ENCODE measurements at regions not wholly inside any gene's neighbourhood (a gene's known extent, or its start where the extent isn't known, plus 50 kb on each side); places are given as distances from the start of the nearest gene placed in this dataset.
"Not testable (repeated sequence)": the region's sequence is repeated elsewhere in the genome, so short reads cannot be mapped to it uniquely, and the experiment has no call there.

DNA sequence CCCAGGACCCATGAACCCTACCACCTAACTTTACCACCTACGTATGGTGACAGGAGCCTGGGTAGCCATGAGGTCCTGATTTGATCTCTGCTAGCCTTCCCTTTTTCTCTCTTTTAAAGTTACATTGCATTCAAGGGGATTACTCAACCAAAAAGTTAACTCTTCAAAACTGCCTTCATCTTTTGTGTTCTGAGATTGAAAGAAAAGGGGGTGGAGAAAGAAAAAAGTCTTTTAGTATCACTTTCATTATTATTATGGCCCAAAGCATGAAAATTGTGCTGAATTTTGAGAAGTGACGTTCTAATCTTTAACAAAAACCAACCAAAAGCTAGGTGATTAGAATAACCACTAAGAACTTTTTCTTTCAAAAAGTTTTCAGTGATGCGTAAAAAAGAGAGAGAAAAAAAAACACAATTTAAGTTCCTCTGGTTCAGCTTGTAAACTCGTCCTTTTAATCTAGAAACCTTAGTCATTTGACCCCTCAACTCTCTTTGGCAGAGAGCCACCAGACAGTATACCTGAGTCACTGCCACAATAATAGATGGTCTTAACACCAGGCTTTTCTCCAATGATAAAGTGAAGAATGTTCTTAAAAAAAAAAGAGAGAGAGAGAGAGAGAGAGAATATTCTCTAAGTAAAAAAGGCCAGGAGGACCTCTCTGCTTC lies 347.4 kb upstream of the FGF13 start:
- DNase-seq (ENCODE audit: low read depth in 3 of 3, low spot score in 2 of 3): peak in 1 of 3 donors; percentile 5

DNA sequence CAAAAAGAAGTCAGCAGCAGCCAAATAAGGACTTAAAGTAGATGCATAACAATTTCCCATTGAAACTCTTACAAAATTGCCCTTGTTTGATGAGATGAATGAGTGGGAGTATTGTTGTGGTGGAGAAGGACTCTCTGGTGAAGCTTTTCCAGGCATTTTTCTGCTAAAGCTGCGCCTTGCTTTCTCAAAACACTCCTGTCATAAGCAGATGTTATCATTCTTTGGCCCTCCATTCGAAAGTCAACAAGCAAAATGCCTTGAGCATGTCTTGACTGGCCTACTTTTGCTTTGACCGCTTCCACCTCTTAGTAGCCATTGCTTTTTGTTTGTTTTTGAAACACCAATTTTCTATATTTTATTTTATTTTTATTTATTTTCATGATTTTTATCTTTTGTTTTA lies 340.9 kb upstream of the FGF13 start:
- DNase-seq (ENCODE audit: low read depth in 3 of 3, low spot score in 2 of 3): no peak

DNA sequence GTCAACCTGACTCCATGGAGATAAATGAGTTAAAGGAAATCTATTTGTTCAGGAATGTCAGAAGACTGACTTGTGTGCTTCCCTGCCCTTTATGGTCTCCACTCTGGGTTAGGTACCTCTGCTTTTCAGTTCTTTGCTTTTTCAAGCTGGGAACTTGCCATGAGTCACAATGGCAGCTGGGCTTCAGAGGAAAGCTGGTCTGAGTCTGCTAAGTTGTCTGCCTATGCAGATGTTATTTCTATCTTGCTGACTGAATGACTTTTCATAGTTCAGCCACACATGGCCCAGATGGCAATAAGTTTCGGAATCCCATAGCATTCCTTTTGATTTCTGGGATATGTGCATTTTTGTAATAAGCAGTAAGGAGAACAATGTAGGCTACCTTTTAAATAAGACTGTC lies 337.9 kb upstream of the FGF13 start:
- no peak for DNase-seq (ENCODE audit: low read depth in 3 of 3, low spot score in 2 of 3)

DNA sequence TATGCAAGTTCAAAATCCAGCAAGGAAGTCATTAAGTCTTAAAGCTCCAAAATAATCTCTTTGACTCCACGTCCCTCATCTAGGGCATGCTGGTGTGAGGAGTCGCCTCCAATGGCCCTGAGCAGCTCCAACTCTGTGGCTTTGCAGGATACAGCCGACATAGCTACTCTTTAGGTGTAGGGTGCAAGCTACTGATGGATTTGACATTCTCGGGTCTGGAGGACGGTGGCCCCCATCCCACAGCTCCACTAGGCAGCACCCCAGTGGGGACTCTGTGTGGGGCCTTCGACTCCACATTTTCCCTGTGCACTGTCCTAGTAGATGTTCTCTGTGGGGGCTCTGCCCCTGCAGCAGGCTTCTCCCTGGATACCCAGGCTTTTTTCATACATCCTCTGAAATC lies 333.2 kb upstream of the FGF13 start:
- no peak for DNase-seq (ENCODE audit: low read depth in 3 of 3, low spot score in 2 of 3)

DNA sequence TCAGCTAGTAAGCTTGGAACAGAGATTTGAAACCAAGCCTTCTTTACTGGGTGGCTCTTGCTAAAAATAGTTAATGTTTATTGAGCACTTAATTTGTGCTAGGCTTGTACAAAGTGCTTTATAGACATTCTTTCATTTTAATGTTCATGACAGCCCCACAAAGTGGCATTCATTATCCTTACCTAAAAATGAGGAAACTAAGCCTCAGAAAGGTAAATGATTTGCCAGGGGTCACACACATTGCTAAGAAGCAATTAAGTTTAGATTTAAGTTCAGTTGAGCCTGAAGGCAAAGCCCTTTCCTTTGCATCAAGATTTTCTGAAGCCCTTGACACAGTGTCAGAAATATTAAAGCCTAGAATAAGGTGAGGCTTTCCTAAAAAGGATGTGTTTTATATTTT lies 327.5 kb upstream of the FGF13 start:
- DNase-seq (ENCODE audit: low read depth in 3 of 3, low spot score in 2 of 3): peak in 1 of 3 donors; percentile 1

DNA sequence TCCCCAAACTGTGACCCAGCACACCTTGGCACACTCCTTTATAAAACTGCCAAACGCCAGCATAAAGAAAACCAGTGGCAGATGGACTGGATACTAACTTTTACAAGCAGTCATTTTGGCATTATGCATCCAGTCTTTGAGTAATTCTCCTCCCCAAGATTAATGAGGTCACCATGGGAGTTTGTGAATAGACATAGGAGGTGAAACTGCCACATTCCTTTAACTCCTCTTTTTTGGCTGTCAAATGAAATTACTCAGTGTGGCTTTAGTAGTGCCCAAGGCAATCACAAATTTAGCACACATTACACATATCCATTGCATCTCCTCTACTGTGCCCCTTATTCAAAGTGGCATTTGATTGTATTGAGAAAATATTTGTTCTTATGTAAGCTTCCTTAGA lies 315.3 kb upstream of the FGF13 start:
- no peak for DNase-seq (ENCODE audit: low read depth in 3 of 3, low spot score in 2 of 3)

DNA sequence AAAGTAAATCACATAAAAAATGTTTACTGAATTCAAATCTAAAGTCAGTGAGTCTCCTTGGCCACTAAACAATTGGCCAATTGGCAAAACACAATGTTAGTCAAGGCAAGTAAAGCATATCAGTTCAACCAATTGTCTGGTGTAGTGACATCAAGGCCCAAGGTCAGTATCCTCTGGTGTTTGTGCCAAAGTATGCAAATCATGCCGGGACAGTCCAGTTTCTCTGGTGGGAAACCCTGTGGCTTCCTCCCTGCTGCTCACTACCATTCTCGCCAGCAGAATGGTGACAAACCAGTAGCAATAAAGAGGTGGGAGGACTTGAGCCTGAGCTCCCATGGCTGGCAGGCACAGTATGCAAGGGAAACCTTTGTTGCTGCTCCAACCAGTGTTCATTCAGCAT lies 314.9 kb upstream of the FGF13 start:
- DNase-seq (ENCODE audit: low read depth in 3 of 3, low spot score in 2 of 3): no peak

DNA sequence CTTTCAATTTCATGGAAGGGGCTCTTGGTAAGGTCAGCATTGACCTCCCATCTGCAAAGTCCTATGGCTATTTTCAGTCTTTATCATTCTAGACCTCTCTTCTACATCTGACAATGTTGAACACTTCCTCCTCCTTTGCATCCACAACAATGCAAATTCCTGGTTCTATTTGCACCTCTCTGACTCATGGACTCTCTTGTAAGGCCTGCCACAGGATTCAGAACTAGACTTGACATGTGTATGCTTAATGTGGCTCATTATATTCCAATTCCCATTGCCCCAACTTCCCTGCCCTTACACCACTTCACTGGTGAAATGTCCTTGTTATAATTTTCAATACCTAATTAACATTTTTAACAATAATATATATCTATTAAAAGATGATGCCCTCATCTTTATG lies 314.3 kb upstream of the FGF13 start:
- no peak for DNase-seq (ENCODE audit: low read depth in 3 of 3, low spot score in 2 of 3)

DNA sequence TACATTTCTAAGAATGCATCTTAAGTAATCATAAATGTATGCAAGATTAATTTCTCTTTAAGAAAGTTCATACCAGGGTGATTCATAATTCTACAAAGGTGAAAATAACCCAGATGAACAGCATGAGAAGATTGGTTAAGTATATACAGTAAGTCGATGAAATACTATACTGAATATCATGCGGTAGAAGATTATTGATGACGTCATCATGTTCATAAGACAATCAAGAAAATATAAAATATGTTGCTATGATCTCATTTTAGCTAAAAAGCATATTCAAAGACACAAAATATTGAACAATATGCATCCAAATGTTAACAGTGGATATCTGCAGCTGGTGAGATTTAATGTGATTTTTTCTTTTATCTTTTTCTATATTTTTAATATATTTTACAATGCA lies 312.0 kb upstream of the FGF13 start:
- DNase-seq (ENCODE audit: low read depth in 3 of 3, low spot score in 2 of 3): no peak

DNA sequence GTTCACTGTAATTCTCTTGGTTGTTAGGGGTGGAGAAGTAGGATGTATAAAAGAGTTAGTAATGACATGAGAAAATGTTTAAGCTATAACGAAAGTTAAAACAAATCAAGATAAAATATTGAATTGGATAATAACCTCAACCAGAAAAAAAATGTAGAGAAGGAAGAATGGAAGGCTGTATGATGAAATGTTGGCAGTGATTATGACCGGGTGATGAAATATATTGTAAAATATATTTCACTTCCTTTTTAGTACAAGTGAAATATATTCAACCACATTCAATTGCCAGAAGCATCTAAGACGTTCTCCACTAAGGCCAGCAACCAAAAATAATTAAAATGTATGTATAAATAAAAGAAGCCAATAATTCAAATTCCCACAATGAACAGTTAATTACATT lies 309.3 kb upstream of the FGF13 start:
- no peak for DNase-seq (ENCODE audit: low read depth in 3 of 3, low spot score in 2 of 3)

DNA sequence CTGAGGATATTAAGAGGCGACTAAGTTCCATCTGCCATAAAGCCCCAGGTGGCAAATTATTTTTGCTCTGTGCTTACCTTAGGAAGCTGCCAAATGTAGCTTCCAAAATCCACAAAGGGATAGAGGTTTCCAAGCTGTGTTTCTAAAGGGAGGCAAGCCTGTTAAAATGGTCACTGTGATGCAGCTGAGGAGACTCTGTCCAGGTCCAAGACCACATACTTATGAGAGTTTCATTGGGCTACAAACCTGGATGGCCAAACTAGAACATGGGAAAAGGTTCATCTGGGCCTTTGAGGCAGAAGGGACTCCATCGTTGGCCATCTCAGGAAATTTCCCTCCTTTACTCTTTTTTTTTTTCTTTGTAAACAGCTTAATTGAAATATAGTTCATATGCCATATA lies 306.9 kb upstream of the FGF13 start:
- DNase-seq (ENCODE audit: low read depth in 3 of 3, low spot score in 2 of 3): no peak

DNA sequence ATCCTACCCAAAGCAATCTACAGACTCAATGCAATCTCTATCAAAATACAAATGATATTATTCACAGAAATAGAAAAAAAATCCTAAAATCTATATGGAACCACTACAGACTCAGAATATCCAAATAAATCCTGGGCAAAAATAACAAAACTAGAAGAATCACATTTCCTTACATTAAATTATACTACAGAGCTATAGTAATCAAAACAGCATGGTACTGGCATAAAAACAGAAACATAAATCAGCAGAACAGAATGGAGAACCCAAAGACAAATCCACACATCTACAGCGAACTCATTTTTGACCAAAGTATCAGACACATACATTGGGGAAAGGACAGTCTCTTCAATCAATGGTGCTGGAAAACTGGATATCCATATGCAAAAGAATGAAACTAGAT lies 304.1 kb upstream of the FGF13 start:
- no peak for DNase-seq (ENCODE audit: low read depth in 3 of 3, low spot score in 2 of 3)

DNA sequence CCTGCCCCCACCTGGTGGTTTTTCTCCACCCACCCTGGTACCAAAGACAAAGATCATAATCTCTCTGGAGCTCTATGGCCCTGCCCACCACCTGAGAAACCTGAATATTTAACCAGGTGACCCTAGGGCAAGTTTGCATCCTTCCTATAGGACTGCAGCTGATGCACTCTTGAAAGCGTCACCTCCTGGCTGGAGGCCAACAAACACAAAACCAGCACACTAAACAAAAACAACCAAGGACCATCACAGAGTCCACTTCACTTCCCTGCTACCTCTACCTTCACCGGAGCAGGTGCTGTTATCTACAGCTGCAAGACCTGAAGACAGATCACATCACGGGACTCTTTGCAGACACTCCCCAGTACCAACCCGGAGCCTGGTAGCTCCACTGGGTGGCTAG lies 296.7 kb upstream of the FGF13 start:
- DNase-seq (ENCODE audit: low read depth in 3 of 3, low spot score in 2 of 3): no peak

DNA sequence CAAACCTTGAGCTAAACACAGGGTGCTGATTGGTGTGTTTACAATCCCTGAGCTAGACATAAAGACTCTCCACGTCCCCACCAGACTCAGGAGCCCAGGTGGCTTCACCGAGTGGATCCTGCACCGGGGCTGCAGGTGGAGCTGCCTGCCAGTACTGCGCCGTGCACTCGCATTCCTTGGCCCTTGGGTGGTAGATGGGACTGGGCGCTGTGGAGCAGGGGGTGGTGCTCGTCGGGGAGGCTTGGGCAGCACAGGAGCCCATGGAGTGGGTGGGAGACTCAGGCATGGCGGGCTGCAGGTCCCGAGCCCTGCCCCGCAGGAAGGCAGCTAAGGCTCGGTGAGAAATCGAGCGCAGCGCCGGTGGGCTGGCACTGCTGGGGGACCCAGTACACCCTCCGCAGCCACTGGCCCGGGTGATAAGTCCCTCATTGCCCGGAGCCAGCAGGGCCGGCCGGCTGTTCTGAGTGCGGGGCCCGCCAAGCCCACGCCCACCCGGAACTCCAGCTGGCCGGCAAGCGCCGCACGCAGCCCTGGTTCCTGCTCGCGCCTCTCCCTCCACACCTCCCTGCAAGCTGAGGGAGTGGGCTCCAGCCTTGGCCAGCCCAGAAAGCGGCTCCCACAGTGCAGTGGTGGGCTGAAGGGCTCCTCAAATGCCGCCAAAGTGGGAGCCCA lies 292.5 kb upstream of the FGF13 start:
- not testable (repeated sequence) for DNase-seq (ENCODE audit: low read depth in 3 of 3, low spot score in 2 of 3)

DNA sequence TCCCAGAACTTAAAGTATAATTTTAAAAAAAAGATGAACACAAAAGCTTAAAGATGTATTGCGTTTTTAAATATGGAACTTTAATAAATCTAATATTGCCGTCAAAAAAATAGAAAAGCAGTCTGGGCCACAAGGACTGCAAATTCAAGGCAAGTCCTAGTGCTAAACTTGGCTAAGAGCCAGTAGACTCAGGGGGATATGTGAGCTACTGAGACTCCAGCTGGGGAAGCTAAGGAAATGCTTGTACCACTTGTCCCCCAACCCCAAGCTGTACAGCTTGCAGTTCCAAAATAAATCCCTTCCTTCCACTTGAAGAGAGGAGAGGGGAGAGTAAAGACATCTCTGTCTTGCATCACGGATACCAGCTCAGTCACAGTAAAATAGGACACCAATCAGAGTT lies 290.8 kb upstream of the FGF13 start:
- no peak for DNase-seq (ENCODE audit: low read depth in 3 of 3, low spot score in 2 of 3)

DNA sequence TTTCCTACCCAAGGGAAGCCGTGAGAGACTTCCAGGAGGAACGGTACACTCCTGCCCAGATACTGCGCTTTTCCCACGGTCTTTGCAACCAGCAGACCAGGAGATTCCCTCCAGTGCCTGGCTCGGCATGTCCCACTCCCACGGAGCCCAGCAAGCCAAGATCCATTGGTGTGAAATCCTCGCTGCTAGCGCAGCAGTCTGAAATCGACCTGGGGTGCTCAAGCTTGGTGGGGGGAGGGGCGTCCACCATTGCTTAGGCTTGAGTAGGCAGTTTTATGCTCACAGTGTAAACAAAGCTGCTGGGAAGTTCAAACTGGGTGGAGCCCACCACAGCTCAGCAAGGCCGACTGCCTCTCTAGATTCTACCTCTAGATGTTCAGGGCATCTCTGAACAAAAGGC lies 284.8 kb upstream of the FGF13 start:
- no peak for DNase-seq (ENCODE audit: low read depth in 3 of 3, low spot score in 2 of 3)

DNA sequence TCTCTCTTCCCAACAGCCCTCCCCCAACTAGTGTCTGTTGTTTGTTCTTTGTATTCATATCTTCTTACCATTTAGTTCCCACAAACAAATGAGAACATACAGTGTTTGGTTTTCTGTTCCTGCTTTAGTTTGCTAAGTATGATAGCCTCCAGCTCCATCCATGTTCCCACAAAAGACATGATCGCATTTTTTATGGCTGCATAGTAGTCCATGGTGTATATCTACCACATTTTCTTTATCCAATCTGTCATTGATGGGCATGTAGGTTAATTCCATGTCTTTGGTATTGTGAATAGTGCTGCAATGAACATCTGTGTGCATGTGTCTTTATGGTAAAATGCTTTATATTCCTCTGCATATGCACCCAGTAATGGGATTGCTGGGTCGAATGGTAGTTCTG lies 283.9 kb upstream of the FGF13 start:
- DNase-seq (ENCODE audit: low read depth in 3 of 3, low spot score in 2 of 3): no peak

DNA sequence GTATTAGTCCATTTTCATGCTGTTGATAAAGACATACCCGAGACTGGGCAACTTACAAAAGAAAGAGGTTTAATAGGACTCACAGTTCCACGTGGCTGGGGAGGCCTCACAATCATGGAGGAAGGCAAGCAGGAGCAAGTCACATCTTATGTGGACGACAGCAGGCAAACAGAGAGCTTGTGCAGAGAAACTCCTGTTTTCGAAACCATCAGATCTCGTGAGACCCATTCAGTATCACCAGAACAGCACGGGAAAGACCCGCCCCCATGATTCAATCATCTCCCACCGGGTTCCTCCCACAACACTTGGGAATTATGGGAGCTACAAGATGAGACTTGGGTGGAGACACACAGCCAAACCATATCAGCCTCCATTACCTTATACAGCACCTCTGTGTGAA lies 278.9 kb upstream of the FGF13 start:
- DNase-seq (ENCODE audit: low read depth in 3 of 3, low spot score in 2 of 3): not testable (repeated sequence)

DNA sequence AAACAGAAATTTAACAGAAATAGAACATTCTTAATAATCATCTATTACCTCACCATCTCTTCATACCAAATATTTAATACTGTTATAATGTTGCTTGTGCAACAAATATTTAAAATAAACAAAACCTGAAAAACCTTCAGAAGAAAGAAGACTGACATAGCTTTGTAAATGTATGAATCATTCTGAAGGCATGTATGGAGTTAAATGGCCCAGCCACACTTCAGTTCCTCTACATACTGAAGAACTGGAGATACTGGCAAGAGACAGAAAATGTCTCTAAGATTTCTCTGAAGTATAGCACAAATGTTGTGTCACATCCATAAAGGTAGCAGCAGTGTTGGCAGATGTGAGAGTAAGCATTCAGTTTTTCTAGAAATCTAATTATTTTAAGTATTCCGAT lies 275.3 kb upstream of the FGF13 start:
- no peak for DNase-seq (ENCODE audit: low read depth in 3 of 3, low spot score in 2 of 3)

DNA sequence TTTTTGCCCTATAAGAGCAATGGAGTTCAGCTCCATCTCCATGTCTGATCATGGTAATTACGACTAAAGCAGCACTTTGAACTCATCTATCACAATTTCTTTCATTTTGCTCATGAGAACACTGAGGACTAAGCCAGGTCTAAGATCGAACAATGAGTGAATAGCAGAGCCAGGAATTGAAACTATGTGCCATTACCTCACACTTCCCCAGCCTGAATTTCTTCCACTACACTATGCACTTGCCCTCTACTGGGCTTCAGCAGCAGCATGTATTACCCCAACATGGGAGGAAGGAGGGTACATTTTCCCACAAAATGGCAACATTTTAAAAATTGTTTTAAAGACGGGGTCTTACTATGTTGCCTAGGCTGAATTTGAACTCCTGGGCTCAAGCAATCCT lies 274.7 kb upstream of the FGF13 start:
- no peak for DNase-seq (ENCODE audit: low read depth in 3 of 3, low spot score in 2 of 3)

DNA sequence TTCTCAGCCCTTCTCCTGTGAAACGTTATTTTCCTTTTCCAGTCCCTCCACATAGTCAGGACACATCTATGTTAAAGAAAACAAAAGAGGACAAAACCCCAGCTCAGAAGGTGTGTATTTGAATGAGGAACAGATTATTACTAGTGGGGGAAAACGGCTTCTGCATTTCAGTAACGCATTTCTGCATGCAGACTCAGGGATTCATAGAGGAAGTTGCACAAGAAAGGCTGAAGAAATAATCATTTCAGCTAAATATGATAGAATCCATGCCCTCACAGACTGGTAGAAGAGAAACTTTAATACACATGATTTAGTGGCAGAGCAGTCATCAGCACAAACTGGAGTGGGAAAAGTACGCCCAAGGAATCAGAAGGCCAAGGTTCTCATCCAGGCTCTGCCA lies 270.8 kb upstream of the FGF13 start:
- DNase-seq (ENCODE audit: low read depth in 3 of 3, low spot score in 2 of 3): no peak

DNA sequence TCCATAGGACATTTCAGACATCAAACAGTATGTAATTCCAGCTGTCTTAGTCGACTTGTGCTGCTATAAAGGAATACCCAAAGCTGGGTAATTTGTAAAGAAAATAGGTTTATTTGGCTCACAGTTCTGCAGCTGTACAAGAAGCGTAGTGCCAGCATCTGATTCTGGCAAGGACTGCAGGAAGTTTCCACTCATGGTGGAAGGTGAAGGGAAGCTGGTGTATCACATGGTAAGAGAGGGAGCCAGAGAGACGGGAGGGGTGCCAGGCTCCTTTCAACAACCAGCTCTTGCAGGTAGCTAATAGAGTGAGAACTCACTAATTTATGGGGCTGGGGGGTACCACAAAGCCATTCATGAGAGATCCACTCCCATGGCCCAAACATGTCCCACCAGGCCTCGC lies 253.0 kb upstream of the FGF13 start:
- DNase-seq (ENCODE audit: low read depth in 3 of 3, low spot score in 2 of 3): no peak

DNA sequence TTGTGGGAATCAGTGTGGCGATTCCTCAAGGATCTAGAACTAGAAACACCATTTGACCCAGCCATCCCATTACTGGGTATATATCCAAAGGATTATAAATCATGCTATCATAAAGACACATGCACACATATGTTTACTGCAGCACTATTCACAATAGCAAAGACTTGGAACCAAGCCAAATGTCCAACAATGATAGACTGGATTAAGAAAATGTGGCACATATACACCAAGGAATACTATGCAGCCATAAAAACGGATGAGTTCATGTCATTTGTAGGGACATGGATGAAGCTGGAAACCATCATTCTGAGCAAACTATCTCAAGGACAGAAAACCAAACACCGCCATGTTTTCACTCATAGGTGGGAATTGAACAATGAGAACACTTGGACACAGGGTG lies 250.9 kb upstream of the FGF13 start:
- DNase-seq (ENCODE audit: low read depth in 3 of 3, low spot score in 2 of 3): not testable (repeated sequence)

Measured in right renal cortex interstitium (tissue), 3 donors.